Astrocyte of the spinal cord (primary cell): ENCODE measurements at regions not wholly inside any gene's neighbourhood (a gene's known extent, or its start where the extent isn't known, plus 50 kb on each side); places are given as distances from the start of the nearest gene placed in this dataset.

ENCODE experiments used
- DNase-seq: peaks from one replicate; pipeline ENCODE4 v3.0.0; 2011; ENCODE audit warnings: low read depth, low spot score
- H3K4me3 ChIP-seq: 2 replicates; pipeline ENCODE4 v1.5.1; 2011; ENCODE audit warnings: low read depth, mild to moderate bottlenecking, low read length, moderate library complexity
- CTCF ChIP-seq: IDR thresholded peaks from 2 replicates; pipeline ENCODE4 v1.5.1; 2012; ENCODE audit warnings: low read depth, mild to moderate bottlenecking, low read length, inconsistent platforms
- in situ Hi-C: cut with HindIII; loops from 2 replicates; pipeline ENCODE4 v1.10.0; 2017; ENCODE audit warnings: low sequenced_read_pairs

GRCh38 chr9:73083519-73083918, 68.1 kb upstream of the ANXA1 start:
- in situ Hi-C loops: no loop called here

GRCh38 chr9:73081979-73082657, 69.5 kb upstream of the ANXA1 start:
- in situ Hi-C loops: no loop called here
- no peak overlapping the region for H3K4me3 ChIP-seq
- TF ChIP-seq CTCF: peak; percentile 86
- DNase-seq: peak; percentile 57

More at GRCh38 chr9:73083519-73083918, 68.1 kb upstream of the ANXA1 start:
- no peak overlapping the region for H3K4me3 ChIP-seq
- DNase-seq: no peak
- TF ChIP-seq CTCF: no peak

- DNase-seq: no peak
- no peak overlapping the region for H3K4me3 ChIP-seq
- no peak for TF ChIP-seq CTCF
- in situ Hi-C loops: no loop called here
These were observed 71.5 kb upstream of the ANXA1 start for GRCh38 chr9:73080110-73080694.

GRCh38 chr9:73079326-73079725, 72.3 kb upstream of the ANXA1 start:
- in situ Hi-C loops: no loop called here
- TF ChIP-seq CTCF: no peak
- no peak for DNase-seq
- no peak overlapping the region for H3K4me3 ChIP-seq

- DNase-seq: no peak
- TF ChIP-seq CTCF: no peak
- no peak overlapping the region for H3K4me3 ChIP-seq
- in situ Hi-C loops: no loop called here
These were observed 74.0 kb upstream of the ANXA1 start for GRCh38 chr9:73077625-73078030.

- no peak for DNase-seq
- H3K4me3 ChIP-seq: no peak overlapping the region
- TF ChIP-seq CTCF: no peak
- in situ Hi-C loops: no loop called here
These were observed 74.7 kb upstream of the ANXA1 start for GRCh38 chr9:73076970-73077369.
